Stimulated activated memory B cell treated with anti-CD40 and anti-IgM and Interleukin-4, amounts not matched to agents 10 μg/mL and 1 μg/mL and 100 μg/mL, for 72 hours (primary cell): ENCODE measurements at regions not wholly inside any gene's neighbourhood (a gene's known extent, or its start where the extent isn't known, plus 50 kb on each side); places are given as distances from the start of the nearest gene placed in this dataset.
"Not testable (repeated sequence)": the region's sequence is repeated elsewhere in the genome, so short reads cannot be mapped to it uniquely, and the experiment has no call there.

ENCODE experiments used
- ATAC-seq: fragments of 150-1000 bp; cut with Tn5 transposase; 2 replicates; pipeline ENCODE4 v1.10.0; 2021
- H3K27ac Mint-ChIP-seq: one replicate; pipeline ENCODE4 v1.8.0; 2022; ENCODE audit warnings: mild to moderate bottlenecking, mixed read lengths
- H3K27me3 Mint-ChIP-seq: one replicate; pipeline ENCODE4 v1.8.0; 2022; ENCODE audit warnings: mixed read lengths
- H3K36me3 Mint-ChIP-seq: one replicate; pipeline ENCODE4 v1.8.0; 2022; ENCODE audit warnings: mixed read lengths
- H3K4me1 Mint-ChIP-seq: one replicate; pipeline ENCODE4 v1.8.0; 2022; ENCODE audit warnings: mixed read lengths
- H3K4me3 Mint-ChIP-seq: one replicate; pipeline ENCODE4 v1.8.0; 2022; ENCODE audit warnings: mild to moderate bottlenecking, moderate library complexity, mixed read lengths
- H3K9me3 Mint-ChIP-seq: one replicate; pipeline ENCODE4 v1.8.0; 2022; ENCODE audit warnings: mixed read lengths

GRCh38 chr12:72134246-72135020, 137.7 kb upstream of the TRHDE start:
- no peak overlapping the region for H3K4me3 Mint-ChIP-seq
- ATAC-seq = no peak
- H3K27me3 Mint-ChIP-seq = no peaks in the 10 kb centered on the region
- no peak overlapping the region for H3K27ac Mint-ChIP-seq
- H3K4me1 Mint-ChIP-seq = no peaks in the 10 kb centered on the region
- no peaks in the 10 kb centered on the region for H3K36me3 Mint-ChIP-seq
- no peaks in the 10 kb centered on the region for H3K9me3 Mint-ChIP-seq

- Mint-ChIP-seq H3K27me3 (no peaks in the 10 kb centered on the region), H3K4me3 (no peak overlapping the region), H3K9me3 (no peaks in the 10 kb centered on the region), H3K27ac (no peak overlapping the region), H3K36me3 (no peaks in the 10 kb centered on the region), H3K4me1 (no peaks in the 10 kb centered on the region)
- ATAC-seq = no peak
Measured at GRCh38 chr12:72135021-72135301, 137.2 kb upstream of the TRHDE start.

- H3K27me3 Mint-ChIP-seq = no peaks in the 10 kb centered on the region
- no peak for ATAC-seq
- no peak overlapping the region for H3K27ac Mint-ChIP-seq
- no peak overlapping the region for H3K4me3 Mint-ChIP-seq
- H3K9me3 Mint-ChIP-seq = no peaks in the 10 kb centered on the region
- no peaks in the 10 kb centered on the region for H3K36me3 Mint-ChIP-seq
- H3K4me1 Mint-ChIP-seq = no peaks in the 10 kb centered on the region
Measured at GRCh38 chr12:72136792-72137191, 135.4 kb upstream of the TRHDE start.

- H3K36me3 Mint-ChIP-seq = no peaks in the 10 kb centered on the region
- no peaks in the 10 kb centered on the region for H3K9me3 Mint-ChIP-seq
- no peaks in the 10 kb centered on the region for H3K4me1 Mint-ChIP-seq
- no peak overlapping the region for H3K27ac Mint-ChIP-seq
- no peak for ATAC-seq
- no peaks in the 10 kb centered on the region for H3K27me3 Mint-ChIP-seq
- H3K4me3 Mint-ChIP-seq = no peak overlapping the region
Measured at GRCh38 chr12:72139411-72139810, 132.8 kb upstream of the TRHDE start.

GRCh38 chr12:72141381-72141780, 130.8 kb upstream of the TRHDE start:
- no peaks in the 10 kb centered on the region for H3K9me3 Mint-ChIP-seq
- H3K27me3 Mint-ChIP-seq = no peaks in the 10 kb centered on the region
- H3K4me1 Mint-ChIP-seq = no peaks in the 10 kb centered on the region
- ATAC-seq = peak; percentile 28
- no peak overlapping the region for H3K27ac Mint-ChIP-seq
- H3K4me3 Mint-ChIP-seq = no peak overlapping the region
- H3K36me3 Mint-ChIP-seq = no peaks in the 10 kb centered on the region

- no peak overlapping the region for H3K4me3 Mint-ChIP-seq
- no peak overlapping the region for H3K27ac Mint-ChIP-seq
- H3K4me1 Mint-ChIP-seq = no peaks in the 10 kb centered on the region
- ATAC-seq = no peak
- H3K27me3 Mint-ChIP-seq = no peaks in the 10 kb centered on the region
- no peaks in the 10 kb centered on the region for H3K9me3 Mint-ChIP-seq
- no peaks in the 10 kb centered on the region for H3K36me3 Mint-ChIP-seq
Measured at GRCh38 chr12:72144553-72144952, 127.6 kb upstream of the TRHDE start.

- no peaks in the 10 kb centered on the region for H3K9me3 Mint-ChIP-seq
- H3K4me3 Mint-ChIP-seq = no peak overlapping the region
- no peaks in the 10 kb centered on the region for H3K4me1 Mint-ChIP-seq
- no peaks in the 10 kb centered on the region for H3K36me3 Mint-ChIP-seq
- H3K27me3 Mint-ChIP-seq = no peaks in the 10 kb centered on the region
- no peak overlapping the region for H3K27ac Mint-ChIP-seq
- no peak for ATAC-seq
Measured at GRCh38 chr12:72146495-72146894, 125.7 kb upstream of the TRHDE start.

GRCh38 chr12:72148709-72149108, 123.5 kb upstream of the TRHDE start:
- Mint-ChIP-seq H3K4me1 (no peaks in the 10 kb centered on the region), H3K27me3 (no peaks in the 10 kb centered on the region), H3K27ac (no peak overlapping the region), H3K4me3 (no peak overlapping the region), H3K36me3 (no peaks in the 10 kb centered on the region), H3K9me3 (no peaks in the 10 kb centered on the region)
- no peak for ATAC-seq

- Mint-ChIP-seq H3K36me3 (no peaks in the 10 kb centered on the region), H3K27me3 (no peaks in the 10 kb centered on the region), H3K27ac (no peak overlapping the region), H3K9me3 (no peaks in the 10 kb centered on the region), H3K4me3 (no peak overlapping the region), H3K4me1 (no peaks in the 10 kb centered on the region)
- ATAC-seq = no peak
Measured at GRCh38 chr12:72162875-72163274, 109.3 kb upstream of the TRHDE start.

- Mint-ChIP-seq H3K4me3 (no peak overlapping the region), H3K27me3 (no peaks in the 10 kb centered on the region), H3K36me3 (no peaks in the 10 kb centered on the region), H3K9me3 (no peaks in the 10 kb centered on the region), H3K4me1 (no peaks in the 10 kb centered on the region), H3K27ac (no peak overlapping the region)
- ATAC-seq = no peak
Measured at GRCh38 chr12:72168851-72169250, 103.3 kb upstream of the TRHDE start.

- no peaks in the 10 kb centered on the region for H3K4me1 Mint-ChIP-seq
- H3K36me3 Mint-ChIP-seq = no peaks in the 10 kb centered on the region
- H3K27ac Mint-ChIP-seq = no peak overlapping the region
- H3K27me3 Mint-ChIP-seq = no peaks in the 10 kb centered on the region
- H3K4me3 Mint-ChIP-seq = no peak overlapping the region
- ATAC-seq = no peak
- no peaks in the 10 kb centered on the region for H3K9me3 Mint-ChIP-seq
Measured at GRCh38 chr12:72173974-72174373, 98.2 kb upstream of the TRHDE start.

GRCh38 chr12:72178244-72178643, 93.9 kb upstream of the TRHDE start:
- Mint-ChIP-seq H3K4me3 (no peak overlapping the region), H3K27me3 (no peaks in the 10 kb centered on the region), H3K27ac (no peak overlapping the region), H3K9me3 (no peaks in the 10 kb centered on the region), H3K4me1 (no peaks in the 10 kb centered on the region), H3K36me3 (no peaks in the 10 kb centered on the region)
- ATAC-seq = no peak

GRCh38 chr12:72178871-72179270, 93.3 kb upstream of the TRHDE start:
- Mint-ChIP-seq H3K27ac (no peak overlapping the region), H3K4me3 (no peak overlapping the region), H3K36me3 (no peaks in the 10 kb centered on the region), H3K27me3 (no peaks in the 10 kb centered on the region), H3K9me3 (no peaks in the 10 kb centered on the region), H3K4me1 (no peaks in the 10 kb centered on the region)
- ATAC-seq = no peak

GRCh38 chr12:72179841-72180240, 92.3 kb upstream of the TRHDE start:
- Mint-ChIP-seq H3K27me3 (no peaks in the 10 kb centered on the region), H3K9me3 (no peaks in the 10 kb centered on the region), H3K4me1 (no peaks in the 10 kb centered on the region), H3K36me3 (no peaks in the 10 kb centered on the region), H3K27ac (no peak overlapping the region), H3K4me3 (no peak overlapping the region)
- no peak for ATAC-seq

- H3K4me3 Mint-ChIP-seq, ATAC-seq, H3K9me3 Mint-ChIP-seq, H3K27ac Mint-ChIP-seq, H3K27me3 Mint-ChIP-seq, H3K4me1 Mint-ChIP-seq, H3K36me3 Mint-ChIP-seq: not testable (repeated sequence)
Measured at GRCh38 chr12:72184971-72185533, 87.1 kb upstream of the TRHDE start.

- H3K4me3 Mint-ChIP-seq = no peak overlapping the region
- no peaks in the 10 kb centered on the region for H3K36me3 Mint-ChIP-seq
- H3K27ac Mint-ChIP-seq = no peak overlapping the region
- no peak for ATAC-seq
- no peaks in the 10 kb centered on the region for H3K27me3 Mint-ChIP-seq
- no peaks in the 10 kb centered on the region for H3K4me1 Mint-ChIP-seq
- no peaks in the 10 kb centered on the region for H3K9me3 Mint-ChIP-seq
Measured at GRCh38 chr12:72189266-72189665, 82.9 kb upstream of the TRHDE start.
